ENCODE measurements at regions not wholly inside any gene's neighbourhood (a gene's known extent, or its start where the extent isn't known, plus 50 kb on each side); places are given as distances from the start of the nearest gene placed in this dataset.
"Not testable (repeated sequence)": the region's sequence is repeated elsewhere in the genome, so short reads cannot be mapped to it uniquely, and the experiment has no call there.

DNA sequence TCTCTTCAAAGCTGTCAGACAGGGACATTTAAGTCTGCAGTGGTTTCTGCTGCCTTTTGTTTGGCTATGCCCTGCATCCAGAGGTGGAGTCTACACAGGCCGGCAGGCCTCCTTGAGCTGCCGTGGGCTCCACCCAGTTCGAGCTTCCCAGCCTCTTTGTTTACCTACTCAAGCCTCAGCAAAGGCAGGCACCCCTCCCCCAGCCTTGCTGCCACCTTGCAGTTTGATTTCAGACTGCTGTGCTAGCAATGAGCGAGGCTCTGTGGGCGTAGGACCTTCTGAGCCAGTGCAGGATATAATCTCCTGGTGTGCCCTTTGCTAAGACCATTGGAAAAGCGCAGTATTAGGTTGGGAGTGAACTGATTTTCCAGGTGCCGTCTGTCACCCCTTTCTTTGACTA lies 51.0 kb upstream of the VCAM1 start:
- H3K4me3 ChIP-seq (ENCODE audit: low read length); POLR2A ChIA-PET; H3K9me3 Mint-ChIP-seq; H3K27ac ChIP-seq (ENCODE audit: low read depth, low read length); ATAC-seq; CTCF ChIA-PET; H3K4me3 Mint-ChIP-seq; intact Hi-C loops (cut with micrococcal nuclease); H3K27me3 ChIP-seq (ENCODE audit: control insufficient read depth in 2 of 2, insufficient read depth in 2 of 2, low read length in 2 of 2); H3K4me1 ChIP-seq (ENCODE audit: control insufficient read depth in 2 of 2, insufficient read depth in 2 of 2, low read length in 2 of 2); H3K9me3 ChIP-seq (ENCODE audit: control insufficient read depth in 2 of 3, low read length in 3 of 3); DNase-seq; H3K36me3 Mint-ChIP-seq; H3K36me3 ChIP-seq (ENCODE audit: control insufficient read depth in 2 of 3, insufficient read depth in 3 of 3, low read length in 3 of 3); H3K4me1 Mint-ChIP-seq; H3K27ac Mint-ChIP-seq: not testable (repeated sequence)
- H3K27me3 Mint-ChIP-seq = peaks cover 6 to 26% (median 12%) of the 10 kb centered on the region in 5 donors

All from naive thymus-derived CD4-positive, alpha-beta T cell (primary cell).